ENCODE measurements at regions not wholly inside any gene's neighbourhood (a gene's known extent, or its start where the extent isn't known, plus 50 kb on each side); places are given as distances from the start of the nearest gene placed in this dataset.

DNA sequence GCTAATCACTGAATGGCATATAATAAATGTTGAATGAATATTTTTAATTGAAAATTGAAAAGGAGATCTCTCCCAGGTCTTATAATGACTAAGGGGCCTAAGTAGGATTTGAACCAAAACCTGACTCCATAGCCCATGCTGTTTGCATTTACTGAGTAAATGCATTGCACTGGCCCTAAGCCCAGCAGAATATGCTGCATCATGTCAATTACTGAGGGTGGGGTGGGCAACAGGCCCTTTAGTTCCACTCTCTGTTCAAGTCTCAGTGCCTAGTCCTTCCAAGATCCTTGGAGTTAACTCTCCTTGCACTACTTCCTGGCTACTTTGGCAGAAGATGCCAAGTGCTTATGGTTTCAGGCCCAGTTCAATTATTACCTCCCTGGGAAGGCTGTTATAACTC, 203.8 kb upstream of the DAB1 start:
- H3K9me3 ChIP-seq (ENCODE audit: insufficient read depth, low read depth), result no peaks in the 10 kb centered on the region
- H3K9me2 ChIP-seq (ENCODE audit: insufficient read depth), result no peaks in the 10 kb centered on the region
- H2AFZ ChIP-seq, result no peak overlapping the region
- ChIA-PET POLR2A (ENCODE audit: unreplicated experiment) (no interaction called here), CTCF (no interaction called here)
- H3K79me2 ChIP-seq (ENCODE audit: low read depth), result no peaks in the 10 kb centered on the region
- no peak overlapping the region for H3K4me2 ChIP-seq
- no peaks in the 10 kb centered on the region for H3K4me1 ChIP-seq (replicated peaks; ENCODE audit: insufficient read depth)
- no peak for DNase-seq
- peaks cover 17% of the 10 kb centered on the region; the same call in 1 of the 2 replicates for H3K27me3 ChIP-seq (ENCODE audit: insufficient read depth, low read depth)
- H3K27ac ChIP-seq, result no peak overlapping the region
- TF ChIP-seq CTCF (conservative IDR thresholded peaks at IDR 0.05) (no peak), EZH2 (IDR thresholded peaks at IDR 0.05; ENCODE audit: low read depth) (no peak)
- H3K36me3 ChIP-seq (ENCODE audit: low read depth), result no peaks in the 10 kb centered on the region
- H3F3A ChIP-seq (ENCODE audit: insufficient read depth, low read depth), result no peaks in the 10 kb centered on the region
- no peak overlapping the region for H3K4me3 ChIP-seq
- BruUV-seq (replicated peaks), result no TSS peak
- intact Hi-C loops (cut with micrococcal nuclease; ENCODE audit: unreplicated experiment), result no loop called here
- no peaks in the 10 kb centered on the region; the same call in 1 of the 2 replicates for H4K20me1 ChIP-seq (ENCODE audit: insufficient read depth)

- no peaks in the 10 kb centered on the region for H3K4me1 ChIP-seq (replicated peaks; ENCODE audit: insufficient read depth)
- H3F3A ChIP-seq (ENCODE audit: insufficient read depth, low read depth), result no peaks in the 10 kb centered on the region
- intact Hi-C loops (cut with micrococcal nuclease; ENCODE audit: unreplicated experiment), result no loop called here
- H3K4me2 ChIP-seq, result no peak overlapping the region
- H3K9me2 ChIP-seq (ENCODE audit: insufficient read depth), result no peaks in the 10 kb centered on the region
- no peak overlapping the region for H2AFZ ChIP-seq
- CTCF ChIA-PET, result no interaction called here
- POLR2A ChIA-PET (ENCODE audit: unreplicated experiment), result no interaction called here
- BruUV-seq (replicated peaks), result no TSS peak
- no peaks in the 10 kb centered on the region for H4K20me1 ChIP-seq (ENCODE audit: insufficient read depth)
- H3K27me3 ChIP-seq (ENCODE audit: insufficient read depth, low read depth), result peaks cover 17% of the 10 kb centered on the region; the same call in 1 of the 2 replicates
- no peaks in the 10 kb centered on the region for H3K79me2 ChIP-seq (ENCODE audit: low read depth)
- H3K4me3 ChIP-seq, result no peak overlapping the region
- no peak for DNase-seq
- no peak for TF ChIP-seq CTCF (conservative IDR thresholded peaks at IDR 0.05)
- TF ChIP-seq EZH2 (IDR thresholded peaks at IDR 0.05; ENCODE audit: low read depth), result no peak
- H3K9me3 ChIP-seq (ENCODE audit: insufficient read depth, low read depth), result no peaks in the 10 kb centered on the region
- no peaks in the 10 kb centered on the region for H3K36me3 ChIP-seq (ENCODE audit: low read depth)
- no peak overlapping the region for H3K27ac ChIP-seq
Observed at GRCh38 chr1:57623791-57624538, 200.1 kb upstream of the DAB1 start.

DNA sequence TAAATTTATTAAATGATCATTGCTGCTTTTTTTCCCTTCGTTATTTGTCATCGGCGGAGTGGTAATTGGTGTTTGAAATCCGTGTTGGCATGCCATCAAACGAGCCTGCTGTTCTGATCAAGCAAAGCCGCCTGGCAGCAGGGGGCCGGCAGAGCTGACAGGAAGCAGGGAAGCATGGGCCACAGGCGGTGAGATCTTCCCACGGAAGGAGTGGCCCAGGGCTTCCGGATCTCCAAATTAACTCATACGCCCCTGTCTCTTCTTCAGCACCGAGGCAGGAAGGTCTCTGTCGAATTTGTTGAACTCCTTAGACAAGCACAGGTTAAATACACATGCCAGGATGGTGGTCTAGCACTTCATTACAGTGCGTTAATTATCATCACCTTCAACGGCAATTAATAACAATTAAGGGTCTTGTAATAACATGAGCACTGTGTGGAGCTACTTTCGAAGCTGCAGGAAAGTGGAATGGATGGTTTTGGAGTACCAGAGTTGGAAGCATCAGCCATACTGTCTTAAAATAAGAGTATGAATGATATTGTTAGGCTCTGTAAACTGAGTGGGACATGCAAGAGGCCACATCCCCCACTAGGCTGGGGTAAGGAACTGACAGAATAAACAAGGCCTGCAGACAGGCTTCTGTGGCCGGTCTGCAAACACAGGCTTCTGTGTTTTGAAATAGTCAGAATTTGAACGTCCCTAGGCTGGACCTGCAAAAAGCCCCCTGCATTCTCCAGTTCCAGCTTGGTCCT, 199.4 kb upstream of the DAB1 start:
- Histone ChIP-seq H3F3A (ENCODE audit: insufficient read depth, low read depth) (no peaks in the 10 kb centered on the region), H3K4me1 (replicated peaks; ENCODE audit: insufficient read depth) (no peaks in the 10 kb centered on the region), H3K4me2 (no peak overlapping the region), H3K79me2 (ENCODE audit: low read depth) (no peaks in the 10 kb centered on the region), H4K20me1 (ENCODE audit: insufficient read depth) (no peaks in the 10 kb centered on the region), H3K9me2 (ENCODE audit: insufficient read depth) (no peaks in the 10 kb centered on the region), H3K9me3 (ENCODE audit: insufficient read depth, low read depth) (no peaks in the 10 kb centered on the region), H3K27ac (no peak overlapping the region), H2AFZ (no peak overlapping the region), H3K4me3 (no peak overlapping the region), H3K27me3 (ENCODE audit: insufficient read depth, low read depth) (peaks cover 17% of the 10 kb centered on the region; the same call in 1 of the 2 replicates), H3K36me3 (ENCODE audit: low read depth) (no peaks in the 10 kb centered on the region)
- intact Hi-C loops (cut with micrococcal nuclease; ENCODE audit: unreplicated experiment), result no loop called here
- BruUV-seq (replicated peaks), result no TSS peak
- DNase-seq, result no peak
- TF ChIP-seq EZH2 (IDR thresholded peaks at IDR 0.05; ENCODE audit: low read depth), result no peak
- TF ChIP-seq CTCF (conservative IDR thresholded peaks at IDR 0.05), result no peak
- ChIA-PET POLR2A (ENCODE audit: unreplicated experiment) (no interaction called here), CTCF (no interaction called here)

Data from PC-9 (cell line).